Naive thymus-derived CD8-positive, alpha-beta T cell (primary cell): ENCODE measurements at regions not wholly inside any gene's neighbourhood (a gene's known extent, or its start where the extent isn't known, plus 50 kb on each side); places are given as distances from the start of the nearest gene placed in this dataset.
A peak's percentile ranks its signal among the peaks of the same experiment; 100 is the strongest.
"Not testable (repeated sequence)": the region's sequence is repeated elsewhere in the genome, so short reads cannot be mapped to it uniquely, and the experiment has no call there.

Source experiments
- ATAC-seq, 2 donors: fragments of 150-1000 bp; cut with Tn5 transposase in 1 of 2; sonication (Bioruptor Pico), chemical (Tn5 transposase) in 1 of 2; 1 replicate in 1 of 2; 2 replicates in 1 of 2; pipeline ENCODE4 v1.10.0; 2021; ENCODE audit warnings: mild to moderate bottlenecking in 2 of 2, moderate library complexity in 2 of 2
- POLR2A ChIA-PET: fragments of 350-600 bp; sonication (Branson Sonifier 250); formaldehyde crosslinking; loops from one replicate; lab custom pipeline; 2021; ENCODE audit warnings: antibody characterized with exemption; lab: Charles Lee
- DNase-seq, 10 donors: peaks; one replicate each; pipeline versions ENCODE4 v3.0.0 to v3.0.0-alpha.2; 2020 to 2022
- H3K27ac Mint-ChIP-seq, 10 donors: one replicate each; pipeline ENCODE4 v1.8.0; 2020 to 2022; ENCODE audit warnings: mild to moderate bottlenecking in 10 of 10, mixed read lengths in 10 of 10, moderate library complexity in 4 of 10, inconsistent platforms in 1 of 10
- H3K27me3 Mint-ChIP-seq, 5 donors: one replicate each; pipeline ENCODE4 v1.8.0; 2021 to 2022; ENCODE audit warnings: mixed read lengths in 5 of 5
- H3K36me3 Mint-ChIP-seq, 3 donors: one replicate each; pipeline ENCODE4 v1.8.0; 2020 to 2022; ENCODE audit warnings: mixed read lengths in 3 of 3, mild to moderate bottlenecking in 2 of 3, inconsistent platforms in 1 of 3
- H3K4me1 Mint-ChIP-seq, 4 donors: one replicate each; pipeline ENCODE4 v1.8.0; 2021 to 2022; ENCODE audit warnings: mixed read lengths in 4 of 4
- H3K4me3 Mint-ChIP-seq, 10 donors: one replicate each; pipeline ENCODE4 v1.8.0; 2020 to 2022; ENCODE audit warnings: mild to moderate bottlenecking in 10 of 10, mixed read lengths in 10 of 10, moderate library complexity in 6 of 10, inconsistent platforms in 1 of 10
- H3K9me3 Mint-ChIP-seq, 9 donors: one replicate each; pipeline ENCODE4 v1.8.0; 2020 to 2022; ENCODE audit warnings: mixed read lengths in 9 of 9, mild to moderate bottlenecking in 3 of 9, inconsistent platforms in 1 of 9, moderate library complexity in 1 of 9

- H3K4me1 Mint-ChIP-seq, H3K4me3 Mint-ChIP-seq, DNase-seq, H3K36me3 Mint-ChIP-seq, H3K27ac Mint-ChIP-seq, ATAC-seq: not testable (repeated sequence)
- peaks cover 0 to 23% (median 5%) of the 10 kb centered on the region in 9 donors for H3K9me3 Mint-ChIP-seq
- POLR2A ChIA-PET: interaction anchor here (0.7 kb wide), 1 partner anchor 672 kb away, joined by 3 read pairs; no protein-coding TSS in a partner anchor
- peaks cover 0 to 27% (median 3%) of the 10 kb centered on the region in 5 donors for H3K27me3 Mint-ChIP-seq
These were observed 137.0 kb upstream of the PALMD start for GRCh38 chr1:99508733-99509445.

GRCh38 chr1:99514823-99515552, 130.9 kb upstream of the PALMD start:
- ATAC-seq, H3K9me3 Mint-ChIP-seq, H3K4me3 Mint-ChIP-seq, POLR2A ChIA-PET, H3K27ac Mint-ChIP-seq, H3K36me3 Mint-ChIP-seq, DNase-seq, H3K4me1 Mint-ChIP-seq: not testable (repeated sequence)
- H3K27me3 Mint-ChIP-seq: peaks cover under 1 to 34% (median 7%) of the 10 kb centered on the region in 5 donors

GRCh38 chr1:99516141-99516540, 129.8 kb upstream of the PALMD start:
- H3K36me3 Mint-ChIP-seq: peaks cover 0 to 6% (median 0%) of the 10 kb centered on the region in 3 donors
- no peak for ATAC-seq
- peaks cover 1 to 39% (median 7%) of the 10 kb centered on the region in 5 donors for H3K27me3 Mint-ChIP-seq
- no peak overlapping the region for H3K4me3 Mint-ChIP-seq
- H3K9me3 Mint-ChIP-seq: peaks cover 0 to 13% (median 2%) of the 10 kb centered on the region in 9 donors
- POLR2A ChIA-PET: no interaction called here
- no peaks in the 10 kb centered on the region for H3K4me1 Mint-ChIP-seq
- H3K27ac Mint-ChIP-seq: no peak overlapping the region
- no peak for DNase-seq

- Mint-ChIP-seq H3K36me3 (peaks cover 0 to 6% (median 0%) of the 10 kb centered on the region in 3 donors), H3K27ac (no peak overlapping the region), H3K4me3 (no peak overlapping the region), H3K27me3 (peaks cover 1 to 30% (median 4%) of the 10 kb centered on the region in 5 donors), H3K9me3 (peaks cover 0 to 13% (median 7%) of the 10 kb centered on the region in 9 donors), H3K4me1 (no peaks in the 10 kb centered on the region)
- POLR2A ChIA-PET: no interaction called here
- ATAC-seq: no peak
- no peak for DNase-seq
These were observed 125.8 kb upstream of the PALMD start for GRCh38 chr1:99520121-99520520.

DNA sequence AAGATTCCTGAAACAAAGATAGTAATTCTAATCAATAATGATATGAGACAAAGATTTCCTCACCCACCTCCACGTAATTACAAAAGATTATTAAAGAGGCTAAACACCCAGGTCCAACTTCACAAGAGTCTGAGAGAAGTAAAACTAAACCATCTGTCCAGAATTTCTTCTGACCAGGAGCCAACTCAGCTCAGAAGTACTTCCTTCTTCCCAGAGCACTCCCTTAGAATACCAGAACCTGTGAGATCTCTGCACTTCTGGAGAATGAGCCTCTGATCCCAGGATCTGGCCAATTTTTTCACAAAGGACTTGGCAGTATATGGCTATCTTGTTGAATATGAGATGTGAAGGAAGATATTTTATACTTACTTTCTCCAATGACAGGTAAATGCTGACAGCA, 120.6 kb upstream of the PALMD start:
- Mint-ChIP-seq H3K4me3 (no peak overlapping the region), H3K36me3 (no peaks in the 10 kb centered on the region), H3K27me3 (peaks cover 1 to 22% (median 4%) of the 10 kb centered on the region in 5 donors), H3K27ac (no peak overlapping the region), H3K4me1 (no peaks in the 10 kb centered on the region), H3K9me3 (peaks cover 0 to 7% (median 1%) of the 10 kb centered on the region in 9 donors)
- POLR2A ChIA-PET: no interaction called here
- DNase-seq (no peak), ATAC-seq (no peak)

GRCh38 chr1:99527078-99527477, 118.8 kb upstream of the PALMD start:
- peaks cover 0 to 7% (median 0%) of the 10 kb centered on the region in 9 donors for H3K9me3 Mint-ChIP-seq
- no peak overlapping the region for H3K27ac Mint-ChIP-seq
- H3K36me3 Mint-ChIP-seq: no peaks in the 10 kb centered on the region
- DNase-seq (no peak), ATAC-seq (no peak)
- H3K27me3 Mint-ChIP-seq: peaks cover 1 to 21% (median 4%) of the 10 kb centered on the region in 5 donors
- H3K4me1 Mint-ChIP-seq: no peaks in the 10 kb centered on the region
- H3K4me3 Mint-ChIP-seq: no peak overlapping the region
- POLR2A ChIA-PET: no interaction called here

GRCh38 chr1:99527545-99527944, 118.4 kb upstream of the PALMD start:
- DNase-seq (no peak), ATAC-seq (no peak)
- H3K9me3 Mint-ChIP-seq: peaks cover 0 to 7% (median 0%) of the 10 kb centered on the region in 9 donors
- no peak overlapping the region for H3K27ac Mint-ChIP-seq
- no peaks in the 10 kb centered on the region for H3K36me3 Mint-ChIP-seq
- POLR2A ChIA-PET: no interaction called here
- peaks cover 1 to 21% (median 4%) of the 10 kb centered on the region in 5 donors for H3K27me3 Mint-ChIP-seq
- no peak overlapping the region for H3K4me3 Mint-ChIP-seq
- no peaks in the 10 kb centered on the region for H3K4me1 Mint-ChIP-seq

DNA sequence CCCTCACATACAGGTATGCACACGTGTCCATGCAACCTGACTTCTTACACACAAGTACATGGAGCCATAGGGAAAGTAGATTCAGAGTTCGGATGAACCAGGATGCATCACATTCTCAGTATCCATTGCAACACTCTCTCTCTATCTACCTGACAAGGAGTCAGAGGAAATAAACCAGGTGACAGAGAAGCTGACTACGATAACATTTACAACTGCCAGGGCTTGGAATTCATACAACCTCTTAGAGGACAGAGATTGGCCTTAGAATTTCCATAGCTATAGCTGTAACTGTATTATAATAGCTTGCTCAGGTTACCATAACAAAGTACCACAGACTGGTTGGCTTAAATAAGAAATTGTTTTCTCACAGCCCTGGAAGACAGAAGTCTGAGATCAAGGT, 116.9 kb upstream of the PALMD start:
- POLR2A ChIA-PET: no interaction called here
- no peak for ATAC-seq
- H3K4me1 Mint-ChIP-seq: no peaks in the 10 kb centered on the region
- H3K9me3 Mint-ChIP-seq: peaks cover 0 to 2% (median 0%) of the 10 kb centered on the region in 9 donors
- H3K27me3 Mint-ChIP-seq: peaks cover 1 to 21% (median 7%) of the 10 kb centered on the region in 5 donors
- no peaks in the 10 kb centered on the region for H3K36me3 Mint-ChIP-seq
- H3K27ac Mint-ChIP-seq: no peak overlapping the region
- H3K4me3 Mint-ChIP-seq: no peak overlapping the region
- DNase-seq: no peak

DNA sequence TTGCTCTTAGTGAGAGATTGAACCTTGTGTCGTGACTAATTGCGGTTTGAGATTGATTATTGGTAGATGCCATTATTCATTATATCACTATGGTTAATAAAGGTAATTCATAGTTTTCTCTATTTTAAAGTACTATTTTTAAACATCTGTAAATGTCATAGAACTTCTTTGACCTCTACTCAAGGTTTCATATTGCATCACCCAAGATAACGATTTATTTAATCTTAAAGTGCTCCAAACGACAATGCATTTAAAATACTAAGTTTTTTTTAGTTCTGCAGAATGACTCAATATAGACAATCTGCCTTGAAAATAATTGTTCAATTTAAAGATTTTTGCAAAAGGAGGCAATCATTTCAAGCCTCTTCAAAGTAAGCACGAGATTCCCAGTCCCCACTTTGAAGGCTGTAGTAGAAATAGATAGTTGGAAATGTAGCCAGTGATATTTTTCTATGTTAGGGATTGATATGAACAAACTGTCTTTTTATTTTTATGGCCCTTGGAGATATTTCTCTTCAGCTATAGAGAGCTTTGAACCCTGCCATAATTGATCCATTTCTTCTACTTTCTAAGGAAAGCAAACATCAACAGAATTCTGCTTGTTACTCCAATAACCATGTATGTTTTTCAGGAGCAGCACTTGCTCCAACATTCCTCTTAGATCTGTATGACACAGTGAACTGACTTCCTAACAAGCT, 114.2 kb upstream of the PALMD start:
- no peak for DNase-seq
- Mint-ChIP-seq H3K9me3 (peaks cover 0 to 2% (median 0%) of the 10 kb centered on the region in 9 donors), H3K27me3 (peaks cover 1 to 16% (median 10%) of the 10 kb centered on the region in 5 donors), H3K27ac (no peak overlapping the region), H3K4me3 (no peak overlapping the region), H3K4me1 (no peaks in the 10 kb centered on the region), H3K36me3 (no peaks in the 10 kb centered on the region)
- POLR2A ChIA-PET: no interaction called here
- ATAC-seq: no peak

- H3K4me3 Mint-ChIP-seq: no peak overlapping the region
- H3K9me3 Mint-ChIP-seq: peaks cover 0 to 2% (median 0%) of the 10 kb centered on the region in 9 donors
- ATAC-seq (no peak), DNase-seq (no peak)
- H3K4me1 Mint-ChIP-seq: no peaks in the 10 kb centered on the region
- H3K36me3 Mint-ChIP-seq: no peaks in the 10 kb centered on the region
- POLR2A ChIA-PET: no interaction called here
- peaks cover 1 to 13% (median 7%) of the 10 kb centered on the region in 5 donors for H3K27me3 Mint-ChIP-seq
- peak overlapping the region in 1 of 10 donors; percentile 53 for H3K27ac Mint-ChIP-seq
These were observed 113.7 kb upstream of the PALMD start for GRCh38 chr1:99532276-99532580.

DNA sequence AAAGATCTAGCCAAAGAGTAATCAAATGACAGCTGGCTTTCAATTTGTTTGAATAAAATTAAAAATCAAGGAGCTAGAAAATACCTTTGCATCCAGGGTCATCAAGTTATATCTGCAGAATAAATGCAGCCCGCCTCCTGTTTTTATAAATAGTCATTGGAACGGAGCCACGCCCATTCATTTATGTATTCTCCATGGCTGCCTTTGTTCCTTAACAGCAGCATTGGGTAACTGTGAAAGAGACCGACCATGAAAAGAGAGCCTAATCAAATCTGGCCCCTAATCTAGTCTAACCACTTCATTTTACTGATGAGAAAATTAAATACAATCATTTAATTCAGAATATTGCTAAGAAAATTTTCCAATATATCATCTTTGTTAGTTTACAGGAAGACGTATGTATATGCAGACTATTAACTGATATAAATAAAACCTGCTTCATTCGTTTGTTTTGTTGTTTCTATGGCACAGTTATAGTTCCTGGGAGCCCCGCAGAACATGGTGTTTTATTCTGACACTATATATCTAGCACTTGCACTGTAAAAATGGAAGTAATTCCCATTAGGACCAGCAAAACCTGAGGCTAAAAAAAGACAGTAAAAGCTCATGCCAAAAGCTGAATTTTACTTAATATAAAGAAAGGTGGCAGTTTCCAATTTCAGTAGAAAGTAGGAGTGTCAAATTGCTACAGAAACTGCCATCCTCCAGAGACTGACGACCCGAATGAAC, 111.8 kb upstream of the PALMD start:
- Mint-ChIP-seq H3K9me3 (no peaks in the 10 kb centered on the region), H3K36me3 (no peaks in the 10 kb centered on the region), H3K27ac (no peak overlapping the region), H3K4me3 (no peak overlapping the region), H3K4me1 (no peaks in the 10 kb centered on the region), H3K27me3 (peaks cover 0 to 13% (median 7%) of the 10 kb centered on the region in 5 donors)
- POLR2A ChIA-PET: no interaction called here
- ATAC-seq: no peak
- no peak for DNase-seq

DNA sequence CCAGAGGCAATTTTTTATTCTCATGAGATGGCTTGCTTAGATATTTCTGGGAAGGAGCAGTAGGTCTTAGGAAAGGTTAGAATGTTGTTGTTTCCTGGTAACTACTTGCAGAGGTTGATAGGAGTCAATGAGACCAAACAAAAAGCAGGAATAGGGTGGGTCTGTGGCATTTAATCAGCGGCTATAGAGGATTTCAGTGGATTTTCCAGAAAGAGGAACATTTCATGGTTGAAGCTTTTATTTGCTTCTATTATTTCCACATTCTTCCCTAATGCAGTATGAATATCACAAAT, 111.3 kb upstream of the PALMD start:
- Mint-ChIP-seq H3K4me1 (no peaks in the 10 kb centered on the region), H3K4me3 (no peak overlapping the region), H3K27me3 (peaks cover 0 to 13% (median 7%) of the 10 kb centered on the region in 5 donors), H3K36me3 (no peaks in the 10 kb centered on the region), H3K9me3 (no peaks in the 10 kb centered on the region), H3K27ac (no peak overlapping the region)
- POLR2A ChIA-PET: no interaction called here
- DNase-seq (no peak), ATAC-seq (no peak)
